Fibroblast of the aortic adventitia (primary cell): ENCODE measurements at regions not wholly inside any gene's neighbourhood (a gene's known extent, or its start where the extent isn't known, plus 50 kb on each side); places are given as distances from the start of the nearest gene placed in this dataset.

Source experiments
- DNase-seq: peaks from one replicate; pipeline ENCODE4 v3.0.0-alpha.2; 2010; ENCODE audit warnings: low read depth
- H3K4me3 ChIP-seq: 2 replicates; pipeline ENCODE4 v1.5.1; 2011; ENCODE audit warnings: low read depth, mild to moderate bottlenecking, control low read depth, low read length, moderate library complexity
- CTCF ChIP-seq: IDR thresholded peaks from 2 replicates; pipeline ENCODE4 v1.5.1; 2011; ENCODE audit warnings: mild to moderate bottlenecking, low read length, control low read depth, inconsistent platforms; ENCODE audit not compliant: insufficient read depth

- no peak for TF ChIP-seq CTCF
- no peak overlapping the region for H3K4me3 ChIP-seq
- DNase-seq, result no peak
These were observed 54.5 kb upstream of the PLXNA2 start for GRCh38 chr1:208298593-208299269.

- DNase-seq, result no peak
- no peak for TF ChIP-seq CTCF
- no peak overlapping the region for H3K4me3 ChIP-seq
These were observed 56.0 kb upstream of the PLXNA2 start for GRCh38 chr1:208300084-208300770.

- TF ChIP-seq CTCF, result no peak
- no peak for DNase-seq
- no peak overlapping the region for H3K4me3 ChIP-seq
These were observed 58.6 kb upstream of the PLXNA2 start for GRCh38 chr1:208302699-208303238.

- DNase-seq, result no peak
- TF ChIP-seq CTCF, result no peak
- H3K4me3 ChIP-seq, result no peak overlapping the region
These were observed 59.8 kb upstream of the PLXNA2 start for GRCh38 chr1:208303743-208304712.

- TF ChIP-seq CTCF, result no peak
- no peak overlapping the region for H3K4me3 ChIP-seq
- DNase-seq, result no peak
These were observed 64.0 kb upstream of the PLXNA2 start for GRCh38 chr1:208308221-208308620.

- TF ChIP-seq CTCF, result no peak
- no peak for DNase-seq
- H3K4me3 ChIP-seq, result no peak overlapping the region
These were observed 65.6 kb upstream of the PLXNA2 start for GRCh38 chr1:208309771-208310170.
